ENCODE measurements at regions not wholly inside any gene's neighbourhood (a gene's known extent, or its start where the extent isn't known, plus 50 kb on each side); places are given as distances from the start of the nearest gene placed in this dataset.

DNA sequence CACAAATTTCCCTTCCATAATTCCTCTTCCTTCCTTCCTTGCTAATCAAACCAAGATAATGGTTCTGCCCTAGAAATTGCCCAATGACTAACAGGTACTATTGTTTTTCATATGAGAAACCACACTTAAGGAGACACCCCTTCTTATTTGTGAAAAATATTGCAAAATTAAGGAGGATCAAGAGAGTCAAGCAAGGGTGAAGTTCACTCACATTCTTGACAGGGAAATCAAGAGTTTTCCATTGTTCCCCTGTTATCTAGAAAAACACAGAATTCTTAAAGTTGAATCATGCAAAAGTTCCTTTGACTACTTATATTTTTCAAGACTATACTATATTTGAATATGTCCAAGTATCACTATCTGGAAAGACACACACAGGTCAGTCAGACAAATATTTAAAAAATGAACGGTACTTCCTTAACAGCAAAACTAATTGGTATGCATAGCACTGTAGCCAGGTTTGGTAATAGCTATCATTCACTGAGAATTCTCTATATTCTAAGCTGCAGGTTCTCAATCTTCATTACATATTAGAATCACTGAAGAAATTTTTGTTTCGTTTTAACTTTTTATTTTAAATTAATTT is 897.2 kb downstream of the DIAPH3 start:
- H3K27ac ChIP-seq (ENCODE audit: control insufficient read depth, insufficient read depth): no peak overlapping the region
- DNase-seq (ENCODE audit: low read depth, low spot score) (no peak), FAIRE-seq (no peak), ATAC-seq (no peak)
- no peak overlapping the region for H2AFZ ChIP-seq (ENCODE audit: control insufficient read depth, low read depth, low read length)
- CTCF ChIA-PET: no interaction called here
- H4K20me1 ChIP-seq (ENCODE audit: control insufficient read depth, insufficient read depth): no peaks in the 10 kb centered on the region
- SMC1A ChIA-PET (ENCODE audit: uncharacterized antibody, unreplicated experiment): no interaction called here
- BruUV-seq (replicated peaks): no TSS peak
- H3K36me3 ChIP-seq (ENCODE audit: control insufficient read depth in 2 of 2, insufficient read depth in 2 of 2, low read length in 1 of 2): no peaks in the 10 kb centered on the region
- in situ Hi-C loops (cut with MboI): no loop called here
- no peak overlapping the region for H3K9ac ChIP-seq (ENCODE audit: control insufficient read depth, insufficient read depth, low read length)
- H3K4me3 ChIP-seq: no peak overlapping the region
- 43% methylated on average over 2 of the region's 2 CpGs for WGBS (ENCODE audit: insufficient coverage, insufficient replicate concordance, low lambda C conversion rate, missing lambda C conversion rate)
- H3K4me1 ChIP-seq (ENCODE audit: control insufficient read depth, insufficient read depth, low read length): no peaks in the 10 kb centered on the region
- H3K4me2 ChIP-seq (ENCODE audit: control insufficient read depth, insufficient read depth): no peak overlapping the region
- no peaks in the 10 kb centered on the region for H3K27me3 ChIP-seq (replicated peaks in 1 of 2; ENCODE audit: control insufficient read depth in 2 of 2, insufficient read depth in 2 of 2, low read length in 1 of 2)
- POLR2A ChIA-PET: no interaction called here
- intact Hi-C loops (cut with micrococcal nuclease; ENCODE audit: unreplicated experiment): no loop called here
- H3K9me3 ChIP-seq (replicated peaks; ENCODE audit: control insufficient read depth, insufficient read depth, low read length): no peaks in the 10 kb centered on the region
- RAD21 ChIA-PET (ENCODE audit: unreplicated experiment): no interaction called here
- TF ChIP-seq IRF4 (IDR thresholded peaks at IDR 0.05; ENCODE audit: low read depth, low read length) (no peak), CEBPB (IDR thresholded peaks at IDR 0.05; ENCODE audit: borderline replicate concordance in 1 of 2, low read depth in 2 of 2, low read length in 2 of 2) (no peak), ZSCAN29 (IDR thresholded peaks at IDR 0.05) (no peak)
- H3K79me2 ChIP-seq (ENCODE audit: control insufficient read depth, insufficient read depth, low read length): no peaks in the 10 kb centered on the region

DNA sequence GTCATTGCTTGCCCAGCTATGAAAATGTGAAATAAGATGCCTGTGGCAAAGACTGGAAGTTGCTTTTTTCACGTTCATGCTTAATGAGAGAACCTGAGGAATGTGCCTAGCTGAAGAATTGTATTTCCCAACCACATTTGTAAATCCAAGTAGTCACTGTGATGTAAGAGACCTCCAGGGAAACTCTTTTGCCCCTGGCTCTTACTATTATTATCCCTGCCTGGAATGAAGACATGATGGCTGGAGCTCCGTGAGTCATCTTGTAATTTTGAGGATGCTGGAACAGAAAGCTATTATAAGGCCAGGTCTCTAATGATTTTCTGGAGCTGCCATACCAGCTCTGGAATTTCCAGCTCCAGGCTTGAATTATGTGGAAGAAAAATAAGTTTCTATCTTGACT is 894.3 kb downstream of the DIAPH3 start:
- Histone ChIP-seq H3K27me3 (replicated peaks in 1 of 2; ENCODE audit: control insufficient read depth in 2 of 2, insufficient read depth in 2 of 2, low read length in 1 of 2) (no peaks in the 10 kb centered on the region), H3K36me3 (ENCODE audit: control insufficient read depth in 2 of 2, insufficient read depth in 2 of 2, low read length in 1 of 2) (no peaks in the 10 kb centered on the region), H3K9ac (ENCODE audit: control insufficient read depth, insufficient read depth, low read length) (no peak overlapping the region), H2AFZ (ENCODE audit: control insufficient read depth, low read depth, low read length) (no peak overlapping the region), H3K4me3 (no peak overlapping the region), H3K9me3 (replicated peaks; ENCODE audit: control insufficient read depth, insufficient read depth, low read length) (no peaks in the 10 kb centered on the region), H4K20me1 (ENCODE audit: control insufficient read depth, insufficient read depth) (no peaks in the 10 kb centered on the region), H3K79me2 (ENCODE audit: control insufficient read depth, insufficient read depth, low read length) (no peaks in the 10 kb centered on the region), H3K4me1 (ENCODE audit: control insufficient read depth, insufficient read depth, low read length) (no peaks in the 10 kb centered on the region), H3K4me2 (ENCODE audit: control insufficient read depth, insufficient read depth) (no peak overlapping the region), H3K27ac (ENCODE audit: control insufficient read depth, insufficient read depth) (no peak overlapping the region)
- in situ Hi-C loops (cut with MboI): no loop called here
- POLR2A ChIA-PET: no interaction called here
- WGBS (ENCODE audit: insufficient coverage, insufficient replicate concordance, low lambda C conversion rate, missing lambda C conversion rate): 18% methylated on average over 2 of the region's 2 CpGs
- intact Hi-C loops (cut with micrococcal nuclease; ENCODE audit: unreplicated experiment): no loop called here
- no peak for FAIRE-seq
- CTCF ChIA-PET: no interaction called here
- DNase-seq (ENCODE audit: low read depth, low spot score): no peak
- SMC1A ChIA-PET (ENCODE audit: uncharacterized antibody, unreplicated experiment): no interaction called here
- no TSS peak for BruUV-seq (replicated peaks)
- RAD21 ChIA-PET (ENCODE audit: unreplicated experiment): no interaction called here
- no peak for TF ChIP-seq ETV6 (conservative IDR thresholded peaks at IDR 0.05 in 1 of 2, IDR thresholded peaks at IDR 0.05 in 1 of 2; ENCODE audit: borderline replicate concordance in 1 of 2, low read depth in 1 of 2)
- ATAC-seq: no peak
